Lung (tissue), 11 donors: ENCODE measurements at regions not wholly inside any gene's neighbourhood (a gene's known extent, or its start where the extent isn't known, plus 50 kb on each side); places are given as distances from the start of the nearest gene placed in this dataset.

Experiments
- ATAC-seq: fragments of 200-7000 bp; cut with Tn5 transposase; one replicate; pipeline ENCODE4 v1.9.1; 2020; ENCODE audit warnings: moderate number of reproducible peaks; ENCODE audit not compliant: insufficient read depth, low FRiP score
- DNase-seq, 3 donors: peaks; one replicate each; pipeline ENCODE4 v3.0.0-alpha.2; 2013 to 2017
- H3K27ac ChIP-seq, 2 donors: one replicate each; pipeline ENCODE4 v1.5.1; 2013; ENCODE audit warnings: mild to moderate bottlenecking in 2 of 2, moderate library complexity in 2 of 2, control low read depth in 1 of 2, inconsistent platforms in 1 of 2, low read depth in 1 of 2, low read length in 1 of 2
- H3K27me3 ChIP-seq, 3 donors: one replicate each; pipeline ENCODE4 v1.5.1; 2013; ENCODE audit warnings: low read length in 2 of 3; ENCODE audit not compliant: control insufficient read depth in 3 of 3, insufficient read depth in 3 of 3
- H3K36me3 ChIP-seq, 4 donors: one replicate each; pipeline ENCODE4 v1.5.1; 2013; ENCODE audit warnings: low read length in 4 of 4, mild to moderate bottlenecking in 1 of 4, moderate library complexity in 1 of 4; ENCODE audit not compliant: control insufficient read depth in 4 of 4, insufficient read depth in 4 of 4
- H3K4me1 ChIP-seq, 5 donors: one replicate each; pipeline ENCODE4 v1.5.1; 2013; ENCODE audit warnings: low read length in 5 of 5, mild to moderate bottlenecking in 2 of 5, moderate library complexity in 1 of 5; ENCODE audit not compliant: control insufficient read depth in 5 of 5, insufficient read depth in 5 of 5
- H3K4me3 ChIP-seq: one replicate; pipeline ENCODE4 v1.5.1; 2013; ENCODE audit warnings: mild to moderate bottlenecking, control low read depth, moderate library complexity
- H3K9ac ChIP-seq, 2 donors: one replicate each; pipeline ENCODE4 v1.5.1; 2013; ENCODE audit warnings: low read length in 2 of 2, control low read depth in 1 of 2; ENCODE audit not compliant: insufficient read depth in 1 of 2
- H3K9me3 ChIP-seq, 4 donors: one replicate each; pipeline ENCODE4 v1.5.1; 2013; ENCODE audit warnings: low read length in 3 of 4, mild to moderate bottlenecking in 1 of 4, moderate library complexity in 1 of 4; ENCODE audit not compliant: control insufficient read depth in 4 of 4, insufficient read depth in 3 of 4
- CTCF ChIP-seq: IDR thresholded peaks from 2 replicates; pipeline ENCODE4 v1.5.1; 2012; ENCODE audit warnings: mild to moderate bottlenecking; ENCODE audit errors: control extremely low read depth, extremely low read depth
- WGBS, 2 donors: extraction: QIAGEN DNeasy Blood & Tissue Kit; methylation state at CpG; one replicate each; pipeline ENCODE4 v1.1.7; 2013; 5-methylcytosine and 5-hydroxymethylcytosine counted together
- donor health status: control.
- donor health status: control.
- donor health status: Bipolar disorder and iron deficiency.
- donor health status: healthy.
- donor health status: DM: yes; HTN: yes; CAD: no.

- peaks cover 0 to 4% (median 0%) of the 10 kb centered on the region in 4 donors for H3K9me3 ChIP-seq
- H3K4me3 ChIP-seq, result no peak overlapping the region
- no peak overlapping the region for H3K9ac ChIP-seq
- DNase-seq (no peak), ATAC-seq (no peak)
- no peaks in the 10 kb centered on the region for H3K4me1 ChIP-seq
- H3K27me3 ChIP-seq, result no peaks in the 10 kb centered on the region
- no peak overlapping the region for H3K27ac ChIP-seq
- TF ChIP-seq CTCF, result no peak
- 75% methylated on average over 2 of the region's 2 CpGs for WGBS, 2 donors
- H3K36me3 ChIP-seq, result no peaks in the 10 kb centered on the region
Observed at GRCh38 chr14:39492267-39492666, 60.0 kb upstream of the FBXO33 start.

GRCh38 chr14:39491134-39491571 is 58.9 kb upstream of the FBXO33 start:
- peak; percentile 23 for TF ChIP-seq CTCF
- Histone ChIP-seq H3K4me1 (no peaks in the 10 kb centered on the region), H3K4me3 (no peak overlapping the region), H3K9me3 (no peaks in the 10 kb centered on the region), H3K27me3 (no peaks in the 10 kb centered on the region), H3K9ac (no peak overlapping the region), H3K36me3 (no peaks in the 10 kb centered on the region), H3K27ac (peak overlapping the region in 1 of 2 donors; percentile 16)
- WGBS, 2 donors, result 7 to 21% methylated on average over 3 of the region's 3 CpGs
- ATAC-seq (no peak), DNase-seq (peak in 2 of 3 donors; percentile 65 to 66)

GRCh38 chr14:39488600-39488999 is 56.4 kb upstream of the FBXO33 start:
- Histone ChIP-seq H3K27ac (no peak overlapping the region), H3K36me3 (no peaks in the 10 kb centered on the region), H3K4me3 (no peak overlapping the region), H3K9me3 (no peaks in the 10 kb centered on the region), H3K4me1 (no peaks in the 10 kb centered on the region), H3K27me3 (no peaks in the 10 kb centered on the region), H3K9ac (no peak overlapping the region)
- ATAC-seq, result no peak
- 64 to 65% methylated on average over 1 of the region's 1 CpG for WGBS, 2 donors
- no peak for TF ChIP-seq CTCF
- peak; percentile 34 to 44 (median 42) for DNase-seq

GRCh38 chr14:39483682-39484081 is 51.4 kb upstream of the FBXO33 start:
- no peaks in the 10 kb centered on the region for H3K27me3 ChIP-seq
- WGBS, 2 donors, result 78 to 94% methylated on average over 1 of the region's 1 CpG
- TF ChIP-seq CTCF, result no peak
- no peak overlapping the region for H3K27ac ChIP-seq
- H3K9ac ChIP-seq, result no peak overlapping the region
- no peaks in the 10 kb centered on the region for H3K9me3 ChIP-seq
- H3K4me3 ChIP-seq, result no peak overlapping the region
- ATAC-seq (no peak), DNase-seq (no peak)
- H3K4me1 ChIP-seq, result no peaks in the 10 kb centered on the region
- H3K36me3 ChIP-seq, result no peaks in the 10 kb centered on the region
